CD4-positive, alpha-beta T cell (primary cell): ENCODE measurements at regions not wholly inside any gene's neighbourhood (a gene's known extent, or its start where the extent isn't known, plus 50 kb on each side); places are given as distances from the start of the nearest gene placed in this dataset.

Source experiments
- ATAC-seq: fragments of 200-7000 bp; cut with Tn5 transposase; one replicate; pipeline ENCODE4 v1.10.0; 2022; ENCODE audit warnings: mild to moderate bottlenecking; ENCODE audit not compliant: poor library complexity
- CTCF ChIA-PET: fragments of 350-600 bp; sonication (Branson Sonifier 250); formaldehyde crosslinking; loops from one replicate; lab custom pipeline; 2021; ENCODE audit warnings: antibody characterized with exemption, inconsistent platforms; lab: Charles Lee
- POLR2A ChIA-PET: fragments of 350-600 bp; sonication (Branson Sonifier 250); formaldehyde crosslinking; loops from one replicate; lab custom pipeline; 2021; ENCODE audit warnings: antibody characterized with exemption, inconsistent platforms; lab: Charles Lee
- DNase-seq, 14 experiments: peaks; one replicate each; pipeline ENCODE4 v3.0.0-alpha.2; 2013 to 2020; ENCODE audit warnings: mixed read lengths in 2 of 14
- H3K27ac ChIP-seq, 2 donors: one replicate each; pipeline versions ENCODE4 v1.5.1 to v1.7.0; 2013; ENCODE audit warnings: low read length in 2 of 2, low read depth in 1 of 2, mild to moderate bottlenecking in 1 of 2
- H3K27me3 ChIP-seq, 2 experiments: 1 replicate in 1 of 2; 2 replicates in 1 of 2; pipeline versions ENCODE4 v1.6.1 to v1.7.0; 2013; ENCODE audit warnings: low read length in 2 of 2, control low read depth in 1 of 2, mild to moderate bottlenecking in 1 of 2, moderate library complexity in 1 of 2; ENCODE audit not compliant: insufficient read depth in 2 of 2, control insufficient read depth in 1 of 2
- H3K36me3 ChIP-seq: one replicate; pipeline ENCODE4 v1.6.1; 2013; ENCODE audit warnings: low read length, control low read depth; ENCODE audit not compliant: insufficient read depth
- H3K4me1 ChIP-seq: one replicate; pipeline ENCODE4 v1.6.1; 2013; ENCODE audit warnings: low read length, control low read depth; ENCODE audit not compliant: insufficient read depth
- H3K4me3 ChIP-seq: one replicate; pipeline ENCODE4 v1.5.1; 2013; ENCODE audit warnings: mild to moderate bottlenecking, low read length, moderate library complexity
- H3K9me3 ChIP-seq, 2 experiments: 1 replicate in 1 of 2; 2 replicates in 1 of 2; pipeline versions ENCODE4 v1.6.1 to v1.7.0; 2013; ENCODE audit warnings: low read length in 2 of 2, mild to moderate bottlenecking in 2 of 2, control low read depth in 1 of 2, moderate library complexity in 1 of 2; ENCODE audit not compliant: control insufficient read depth in 1 of 2, insufficient read depth in 1 of 2
- H3K27ac Mint-ChIP-seq: one replicate; pipeline ENCODE4 v1.8.0; 2020; ENCODE audit warnings: mixed read lengths
- H3K27me3 Mint-ChIP-seq: one replicate; pipeline ENCODE4 v1.8.0; 2021; ENCODE audit warnings: mixed read lengths
- H3K36me3 Mint-ChIP-seq: one replicate; pipeline ENCODE4 v1.8.0; 2021; ENCODE audit warnings: low read depth, mixed read lengths
- H3K4me1 Mint-ChIP-seq: one replicate; pipeline ENCODE4 v1.8.0; 2021; ENCODE audit warnings: low read depth, mixed read lengths
- H3K4me3 Mint-ChIP-seq: one replicate; pipeline ENCODE4 v1.8.0; 2020; ENCODE audit warnings: mild to moderate bottlenecking, mixed read lengths
- H3K9me3 Mint-ChIP-seq: one replicate; pipeline ENCODE4 v1.8.0; 2020; ENCODE audit warnings: mixed read lengths
- intact Hi-C, 2 experiments: fragments of 100-400 bp; cut with DNase I in 1 of 2; cut with micrococcal nuclease in 1 of 2; formaldehyde crosslinking; loops; one replicate each; pipeline versions ENCODE4 v1.15.1 to v1.9.0; 2023 to 2025; cut with DNase I, micrococcal nuclease
- TF ChIP-seq, protein P1 (sequence below): fragments of 200-600 bp; IDR thresholded peaks from one replicate; pipeline ENCODE4 v1.8.0; 2022; ENCODE audit warnings: antibody characterized with exemption, mild to moderate bottlenecking

DNA sequence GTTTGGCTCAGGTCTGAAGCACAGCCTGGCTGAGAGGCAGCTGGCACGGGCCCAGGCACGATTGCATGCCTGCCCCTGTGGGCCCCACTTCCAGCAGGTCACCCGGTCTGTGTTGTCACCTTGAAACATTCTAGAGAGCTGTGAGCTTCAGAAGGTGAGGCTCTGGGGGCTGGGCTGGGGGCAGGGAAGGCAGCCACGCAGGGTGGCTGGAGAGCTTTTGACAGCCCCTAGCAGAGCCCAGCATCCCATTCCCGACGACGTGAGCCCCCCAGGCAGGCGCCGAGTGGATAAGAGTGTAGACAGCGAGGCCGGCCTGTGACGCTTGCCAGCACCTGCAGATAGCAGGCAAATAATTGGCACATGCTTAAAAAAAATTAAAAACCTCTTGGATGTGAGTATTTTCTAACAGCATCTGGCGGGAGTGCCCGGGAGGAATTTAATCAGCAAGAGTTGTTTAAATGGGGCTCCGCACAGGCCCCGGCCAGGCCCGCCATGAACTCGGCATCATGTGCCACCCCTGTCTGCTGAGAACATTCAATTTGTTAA lies 212.0 kb upstream of the TBX20 start:
- CTCF ChIA-PET: no interaction called here
- POLR2A ChIA-PET: no interaction called here
- H3K36me3 Mint-ChIP-seq: no peaks in the 10 kb centered on the region
- Histone ChIP-seq H3K36me3 (no peaks in the 10 kb centered on the region), H3K4me1 (no peaks in the 10 kb centered on the region), H3K27me3 (peaks cover 7% of the 10 kb centered on the region in 2 experiments), H3K27ac (no peak overlapping the region), H3K4me3 (no peak overlapping the region), H3K9me3 (peaks cover 0 to 6% of the 10 kb centered on the region in 2 experiments)
- DNase-seq (no peak), ATAC-seq (no peak)
- H3K9me3 Mint-ChIP-seq: peaks cover 6% of the 10 kb centered on the region
- intact Hi-C loops: no loop called here
- H3K27ac Mint-ChIP-seq: no peak overlapping the region
- no peak overlapping the region for H3K4me3 Mint-ChIP-seq
- TF ChIP-seq, protein P1, sequence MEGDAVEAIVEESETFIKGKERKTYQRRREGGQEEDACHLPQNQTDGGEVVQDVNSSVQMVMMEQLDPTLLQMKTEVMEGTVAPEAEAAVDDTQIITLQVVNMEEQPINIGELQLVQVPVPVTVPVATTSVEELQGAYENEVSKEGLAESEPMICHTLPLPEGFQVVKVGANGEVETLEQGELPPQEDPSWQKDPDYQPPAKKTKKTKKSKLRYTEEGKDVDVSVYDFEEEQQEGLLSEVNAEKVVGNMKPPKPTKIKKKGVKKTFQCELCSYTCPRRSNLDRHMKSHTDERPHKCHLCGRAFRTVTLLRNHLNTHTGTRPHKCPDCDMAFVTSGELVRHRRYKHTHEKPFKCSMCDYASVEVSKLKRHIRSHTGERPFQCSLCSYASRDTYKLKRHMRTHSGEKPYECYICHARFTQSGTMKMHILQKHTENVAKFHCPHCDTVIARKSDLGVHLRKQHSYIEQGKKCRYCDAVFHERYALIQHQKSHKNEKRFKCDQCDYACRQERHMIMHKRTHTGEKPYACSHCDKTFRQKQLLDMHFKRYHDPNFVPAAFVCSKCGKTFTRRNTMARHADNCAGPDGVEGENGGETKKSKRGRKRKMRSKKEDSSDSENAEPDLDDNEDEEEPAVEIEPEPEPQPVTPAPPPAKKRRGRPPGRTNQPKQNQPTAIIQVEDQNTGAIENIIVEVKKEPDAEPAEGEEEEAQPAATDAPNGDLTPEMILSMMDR: no peak
- H3K4me1 Mint-ChIP-seq: no peaks in the 10 kb centered on the region
- peaks cover 48% of the 10 kb centered on the region for H3K27me3 Mint-ChIP-seq

DNA sequence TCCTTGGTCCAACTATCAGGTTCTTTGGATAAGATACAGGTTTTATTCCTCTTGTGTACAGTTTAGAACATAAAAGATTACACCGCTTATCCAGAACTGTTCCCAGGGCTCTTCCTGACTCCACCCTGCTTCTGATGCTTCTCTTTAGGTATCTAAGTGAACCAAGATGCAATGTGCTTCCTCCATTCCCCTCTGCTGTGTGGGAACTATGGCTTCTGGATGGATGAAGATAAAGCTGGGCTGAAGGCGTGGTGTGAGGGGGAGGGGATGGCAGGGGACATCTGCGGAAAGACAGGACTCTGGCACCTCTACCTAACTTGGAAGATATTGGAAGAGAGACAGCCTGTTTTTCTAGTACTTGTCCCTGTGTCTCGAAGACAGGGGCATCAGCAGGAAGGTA lies 209.9 kb upstream of the TBX20 start:
- no peak for ATAC-seq
- no peak for DNase-seq
- Mint-ChIP-seq H3K4me1 (no peaks in the 10 kb centered on the region), H3K27me3 (peaks cover 31% of the 10 kb centered on the region), H3K27ac (no peak overlapping the region), H3K9me3 (peaks cover 8% of the 10 kb centered on the region), H3K36me3 (no peaks in the 10 kb centered on the region), H3K4me3 (no peak overlapping the region)
- no peak overlapping the region for H3K27ac ChIP-seq
- H3K4me1 ChIP-seq: no peaks in the 10 kb centered on the region
- H3K4me3 ChIP-seq: no peak overlapping the region
- no peaks in the 10 kb centered on the region for H3K36me3 ChIP-seq
- intact Hi-C loops: no loop called here
- peaks cover 0 to 7% of the 10 kb centered on the region in 2 experiments for H3K27me3 ChIP-seq
- ChIA-PET POLR2A (no interaction called here), CTCF (no interaction called here)
- TF ChIP-seq, protein P1: no peak
- H3K9me3 ChIP-seq: peaks cover 0 to 11% of the 10 kb centered on the region in 2 experiments

DNA sequence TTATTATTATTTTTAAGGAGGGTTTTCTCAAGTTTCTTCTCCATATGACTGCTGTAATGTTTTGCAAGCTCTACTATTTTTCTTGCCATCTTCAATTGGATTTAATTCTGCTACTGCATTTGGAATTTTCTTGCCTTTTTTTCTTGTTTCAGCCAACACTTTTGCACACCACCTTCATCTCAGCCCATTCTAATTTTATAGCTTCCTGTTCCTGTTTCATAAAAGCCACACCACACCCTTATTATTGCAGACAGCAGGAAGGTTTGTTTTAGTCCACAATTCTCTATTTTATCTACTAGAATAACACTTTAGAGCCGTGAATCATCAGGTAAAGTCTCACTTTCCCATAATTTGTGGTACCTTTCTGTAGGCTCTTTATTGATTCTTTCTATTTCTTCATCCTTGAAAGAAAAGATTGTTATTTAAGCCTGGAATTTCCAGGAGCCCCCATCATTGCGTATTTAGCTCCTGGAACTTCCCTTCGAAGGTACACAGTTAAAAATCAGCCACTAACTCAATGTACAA lies 209.3 kb upstream of the TBX20 start:
- no peaks in the 10 kb centered on the region for H3K36me3 ChIP-seq
- no peak for DNase-seq
- ATAC-seq: no peak
- H3K27me3 ChIP-seq: peaks cover 0 to 7% of the 10 kb centered on the region in 2 experiments
- H3K4me1 ChIP-seq: no peaks in the 10 kb centered on the region
- no peaks in the 10 kb centered on the region for H3K4me1 Mint-ChIP-seq
- H3K27me3 Mint-ChIP-seq: peaks cover 36% of the 10 kb centered on the region
- H3K9me3 Mint-ChIP-seq: peaks cover 12% of the 10 kb centered on the region
- TF ChIP-seq, protein P1: no peak
- peaks cover 0 to 11% of the 10 kb centered on the region in 2 experiments for H3K9me3 ChIP-seq
- intact Hi-C loops: no loop called here
- POLR2A ChIA-PET: interaction anchor here (0.7 kb wide), 1 partner anchor 18 kb away, joined by 3 read pairs; no protein-coding TSS in a partner anchor
- no peak overlapping the region for H3K4me3 ChIP-seq
- no peaks in the 10 kb centered on the region for H3K36me3 Mint-ChIP-seq
- no peak overlapping the region for H3K4me3 Mint-ChIP-seq
- CTCF ChIA-PET: no interaction called here
- H3K27ac Mint-ChIP-seq: no peak overlapping the region
- H3K27ac ChIP-seq: no peak overlapping the region
